Inflammatory macrophage (primary cell): ENCODE measurements at regions not wholly inside any gene's neighbourhood (a gene's known extent, or its start where the extent isn't known, plus 50 kb on each side); places are given as distances from the start of the nearest gene placed in this dataset.
"Not testable (repeated sequence)": the region's sequence is repeated elsewhere in the genome, so short reads cannot be mapped to it uniquely, and the experiment has no call there.

Source experiments
- DNase-seq, 2 donors: peaks; one replicate each; pipeline ENCODE4 v3.0.0-alpha.2; 2020 to 2022

GRCh38 chr15:79492065-79492464 is 59.9 kb downstream of the MINAR1 start:
- DNase-seq = no peak

GRCh38 chr15:79494384-79494909 is 62.3 kb downstream of the MINAR1 start:
- no peak for DNase-seq

- DNase-seq = no peak
These were observed 63.0 kb downstream of the MINAR1 start for GRCh38 chr15:79494963-79495755.

GRCh38 chr15:79495775-79496174 is 63.6 kb downstream of the MINAR1 start:
- DNase-seq = no peak

GRCh38 chr15:79496838-79497237 is 64.7 kb downstream of the MINAR1 start:
- no peak for DNase-seq

- no peak for DNase-seq
These were observed 69.0 kb downstream of the MINAR1 start for GRCh38 chr15:79501086-79501485.

- no peak for DNase-seq
These were observed 73.8 kb downstream of the MINAR1 start for GRCh38 chr15:79505956-79506355.

GRCh38 chr15:79512844-79513243 is 80.7 kb downstream of the MINAR1 start:
- DNase-seq = not testable (repeated sequence)

- DNase-seq = no peak
These were observed 81.3 kb downstream of the MINAR1 start for GRCh38 chr15:79513417-79513816.

GRCh38 chr15:79513940-79514339 is 81.8 kb downstream of the MINAR1 start:
- no peak for DNase-seq

- no peak for DNase-seq
These were observed 83.3 kb downstream of the MINAR1 start for GRCh38 chr15:79515300-79516027.

- no peak for DNase-seq
These were observed 84.0 kb downstream of the MINAR1 start for GRCh38 chr15:79516155-79516554.

- no peak for DNase-seq
These were observed 84.5 kb downstream of the MINAR1 start for GRCh38 chr15:79516646-79517045.

- no peak for DNase-seq
These were observed 87.5 kb downstream of the MINAR1 start for GRCh38 chr15:79519628-79520027.

- DNase-seq = no peak
These were observed 88.5 kb downstream of the MINAR1 start for GRCh38 chr15:79520654-79521053.

- no peak for DNase-seq
These were observed 90.5 kb downstream of the MINAR1 start for GRCh38 chr15:79522656-79523055.

- DNase-seq = no peak
These were observed 91.1 kb downstream of the MINAR1 start for GRCh38 chr15:79523266-79523665.

GRCh38 chr15:79524531-79524930 is 92.4 kb downstream of the MINAR1 start:
- DNase-seq = no peak

- DNase-seq = no peak
These were observed 94.2 kb downstream of the MINAR1 start for GRCh38 chr15:79526376-79526775.

- DNase-seq = no peak
These were observed 95.7 kb downstream of the MINAR1 start for GRCh38 chr15:79527821-79528220.

GRCh38 chr15:79529157-79529785 is 97.1 kb downstream of the MINAR1 start:
- DNase-seq = no peak

- no peak for DNase-seq
These were observed 103.4 kb downstream of the MINAR1 start for GRCh38 chr15:79535536-79535935.

GRCh38 chr15:79538527-79538926 is 106.4 kb downstream of the MINAR1 start:
- DNase-seq = no peak
